Upper lobe of left lung (tissue), 6 donors: ENCODE measurements at regions not wholly inside any gene's neighbourhood (a gene's known extent, or its start where the extent isn't known, plus 50 kb on each side); places are given as distances from the start of the nearest gene placed in this dataset.
A peak's percentile ranks its signal among the peaks of the same experiment; 100 is the strongest.

Experiments used
- ATAC-seq, 2 donors: fragments of 200-7000 bp; cut with Tn5 transposase; one replicate each; pipeline ENCODE4 v1.9.1; 2022; ENCODE audit warnings: mild to moderate bottlenecking in 2 of 2, moderate library complexity in 2 of 2; ENCODE audit not compliant: low FRiP score in 2 of 2
- DNase-seq, 2 donors: peaks; one replicate each; pipeline ENCODE4 v3.0.0-alpha.2; 2019 to 2020
- H3K27ac ChIP-seq, 4 donors: fragments of 200-600 bp; sonication (generic); one replicate each; pipeline ENCODE4 v1.5.1; 2016 to 2019
- H3K27me3 ChIP-seq, 4 donors: fragments of 200-600 bp; sonication (generic); one replicate each; pipeline ENCODE4 v1.5.1; 2017 to 2019
- H3K36me3 ChIP-seq, 4 donors: fragments of 200-600 bp; sonication (generic); one replicate each; pipeline ENCODE4 v1.5.1; 2016 to 2019
- H3K4me1 ChIP-seq, 4 donors: fragments of 200-600 bp; sonication (generic); one replicate each; pipeline ENCODE4 v1.5.1; 2018 to 2019
- H3K4me3 ChIP-seq, 4 donors: fragments of 200-600 bp; sonication (generic); one replicate each; pipeline ENCODE4 v1.5.1; 2017 to 2019; ENCODE audit warnings: mild to moderate bottlenecking in 2 of 4, moderate library complexity in 1 of 4
- H3K9me3 ChIP-seq, 4 donors: fragments of 200-600 bp; sonication (generic); one replicate each; pipeline ENCODE4 v1.5.1; 2018 to 2019
- EP300 ChIP-seq, 4 donors: sonication (generic); formaldehyde crosslinking; IDR thresholded peaks; one replicate each; pipeline ENCODE4 v1.5.1; 2017; ENCODE audit warnings: antibody characterized with exemption in 4 of 4, control low read depth in 2 of 4
- POLR2A ChIP-seq, 4 donors: fragments of 450-650 bp; IDR thresholded peaks; one replicate each; pipeline ENCODE4 v1.5.1; 2016 to 2017; ENCODE audit warnings: antibody characterized with exemption in 4 of 4, mild to moderate bottlenecking in 2 of 4
- POLR2AphosphoS5 ChIP-seq, 2 donors: sonication (generic); formaldehyde crosslinking; IDR thresholded peaks; one replicate each; pipeline ENCODE4 v1.5.1; 2017; ENCODE audit warnings: antibody characterized with exemption in 2 of 2
- WGBS, 2 donors: methylation state at CpG; one replicate each; pipeline ENCODE4 v1.1.5; 2017 to 2018; 5-methylcytosine and 5-hydroxymethylcytosine counted together
- TF ChIP-seq, protein P1 (sequence below), 6 experiments: fragments of 450-650 bp in 4 of 6; fragments of 200-600 bp in 2 of 6; sonication (generic) in 2 of 6; IDR thresholded peaks; one replicate each; pipeline ENCODE4 v1.5.1; 2016 to 2019; ENCODE audit warnings: antibody characterized with exemption in 6 of 6
- donor health status: DM: no; HTN: no; CAD: no; lungs with moderate emphysema.
- donor health status: DM: no; HTN: yes; CAD: no; lungs with severe emphysema.

DNA sequence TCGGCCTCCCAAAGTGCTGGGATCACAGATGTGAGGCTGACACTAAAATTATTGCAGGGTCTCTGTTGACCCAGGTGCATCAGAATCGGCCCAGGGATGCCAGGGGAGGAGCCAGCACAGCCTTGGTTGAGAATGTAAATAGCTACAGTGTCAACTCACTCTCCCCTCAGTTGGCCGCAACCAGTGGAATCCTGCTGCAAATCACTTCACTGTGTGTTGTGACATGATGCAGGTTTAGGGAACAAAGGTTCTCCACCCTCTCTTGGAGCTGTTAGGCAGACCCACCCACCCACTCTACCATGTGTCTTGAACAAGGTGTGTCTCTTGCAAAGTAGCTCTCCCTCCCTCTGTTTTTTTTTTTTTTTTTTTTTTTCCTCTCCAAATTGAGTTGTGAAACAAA is 60.5 kb upstream of the SOD1 start:
- DNase-seq (no peak), ATAC-seq (no peak)
- Histone ChIP-seq H3K4me1 (no peaks in the 10 kb centered on the region), H3K4me3 (no peak overlapping the region), H3K27ac (no peak overlapping the region), H3K36me3 (no peaks in the 10 kb centered on the region), H3K27me3 (no peaks in the 10 kb centered on the region), H3K9me3 (no peaks in the 10 kb centered on the region)
- no peak for TF ChIP-seq EP300 (IDR thresholded peaks at IDR 0.05)
- TF ChIP-seq POLR2A (IDR thresholded peaks at IDR 0.05): no peak
- TF ChIP-seq POLR2AphosphoS5 (IDR thresholded peaks at IDR 0.05): no peak
- TF ChIP-seq, protein P1, sequence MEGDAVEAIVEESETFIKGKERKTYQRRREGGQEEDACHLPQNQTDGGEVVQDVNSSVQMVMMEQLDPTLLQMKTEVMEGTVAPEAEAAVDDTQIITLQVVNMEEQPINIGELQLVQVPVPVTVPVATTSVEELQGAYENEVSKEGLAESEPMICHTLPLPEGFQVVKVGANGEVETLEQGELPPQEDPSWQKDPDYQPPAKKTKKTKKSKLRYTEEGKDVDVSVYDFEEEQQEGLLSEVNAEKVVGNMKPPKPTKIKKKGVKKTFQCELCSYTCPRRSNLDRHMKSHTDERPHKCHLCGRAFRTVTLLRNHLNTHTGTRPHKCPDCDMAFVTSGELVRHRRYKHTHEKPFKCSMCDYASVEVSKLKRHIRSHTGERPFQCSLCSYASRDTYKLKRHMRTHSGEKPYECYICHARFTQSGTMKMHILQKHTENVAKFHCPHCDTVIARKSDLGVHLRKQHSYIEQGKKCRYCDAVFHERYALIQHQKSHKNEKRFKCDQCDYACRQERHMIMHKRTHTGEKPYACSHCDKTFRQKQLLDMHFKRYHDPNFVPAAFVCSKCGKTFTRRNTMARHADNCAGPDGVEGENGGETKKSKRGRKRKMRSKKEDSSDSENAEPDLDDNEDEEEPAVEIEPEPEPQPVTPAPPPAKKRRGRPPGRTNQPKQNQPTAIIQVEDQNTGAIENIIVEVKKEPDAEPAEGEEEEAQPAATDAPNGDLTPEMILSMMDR (IDR thresholded peaks at IDR 0.05): no peak
- WGBS, 2 donors: 48 to 64% methylated on average over 2 to 3 of the region's 3 CpGs

DNA sequence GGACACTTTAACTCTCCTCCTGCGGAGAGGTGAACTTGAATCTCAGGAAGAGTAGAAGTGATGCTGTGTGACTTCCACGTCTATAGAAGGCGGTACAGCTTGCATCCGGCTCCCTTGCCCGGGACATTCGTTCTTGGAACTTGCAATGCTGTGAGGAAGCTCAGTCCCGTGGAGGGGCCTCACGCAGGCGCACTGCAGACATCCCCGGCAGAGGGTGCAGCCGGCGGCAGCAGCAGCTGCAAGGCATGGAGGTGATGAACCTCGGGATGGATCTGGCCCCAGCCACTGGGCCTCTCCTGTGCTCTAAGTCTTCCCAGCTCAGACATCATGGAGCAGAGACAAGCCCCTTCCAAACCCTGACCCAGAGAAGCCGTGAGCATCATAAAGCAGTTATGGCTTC is 61.8 kb upstream of the SOD1 start:
- Histone ChIP-seq H3K27me3 (no peaks in the 10 kb centered on the region), H3K4me3 (no peak overlapping the region), H3K9me3 (no peaks in the 10 kb centered on the region), H3K4me1 (peaks cover 0 to 3% (median 0%) of the 10 kb centered on the region in 4 donors), H3K36me3 (no peaks in the 10 kb centered on the region), H3K27ac (no peak overlapping the region)
- TF ChIP-seq POLR2AphosphoS5 (IDR thresholded peaks at IDR 0.05) (no peak), EP300 (IDR thresholded peaks at IDR 0.05) (no peak), POLR2A (IDR thresholded peaks at IDR 0.05) (no peak)
- TF ChIP-seq, protein P1 (IDR thresholded peaks at IDR 0.05): no peak
- ATAC-seq (no peak), DNase-seq (peak in 1 of 2 donors; percentile 57)
- 91 to 97% methylated on average over 6 to 14 of the region's 14 CpGs for WGBS, 2 donors

DNA sequence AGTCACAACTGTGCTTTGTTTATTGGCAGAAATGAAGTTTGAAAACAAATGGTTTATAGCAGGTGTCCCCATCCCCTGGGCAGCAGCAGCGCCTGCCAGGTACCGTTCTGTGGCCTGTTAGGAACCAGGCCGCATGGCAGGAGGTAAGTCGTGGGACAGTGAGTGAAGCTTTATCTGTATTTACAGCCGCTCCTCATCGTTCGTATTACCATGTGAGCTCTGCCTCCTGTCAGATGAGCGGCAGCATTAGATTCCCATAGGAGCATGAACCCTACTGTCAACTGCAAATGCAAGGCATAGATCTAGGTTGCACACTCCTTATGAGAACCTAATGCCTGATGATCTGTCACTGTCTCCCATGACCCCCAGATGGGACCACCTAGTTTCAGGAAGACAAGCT is 63.4 kb upstream of the SOD1 start:
- Histone ChIP-seq H3K4me3 (no peak overlapping the region), H3K27me3 (no peaks in the 10 kb centered on the region), H3K27ac (no peak overlapping the region), H3K4me1 (peaks cover 0 to 3% (median 0%) of the 10 kb centered on the region in 4 donors), H3K36me3 (no peaks in the 10 kb centered on the region), H3K9me3 (no peaks in the 10 kb centered on the region)
- ATAC-seq: no peak
- WGBS, 2 donors: 94 to 95% methylated on average over 8 of the region's 8 CpGs
- TF ChIP-seq, protein P1 (IDR thresholded peaks at IDR 0.05): no peak
- no peak for TF ChIP-seq EP300 (IDR thresholded peaks at IDR 0.05)
- TF ChIP-seq POLR2AphosphoS5 (IDR thresholded peaks at IDR 0.05): no peak
- TF ChIP-seq POLR2A (IDR thresholded peaks at IDR 0.05): no peak
- peak in 1 of 2 donors; percentile 14 for DNase-seq

DNA sequence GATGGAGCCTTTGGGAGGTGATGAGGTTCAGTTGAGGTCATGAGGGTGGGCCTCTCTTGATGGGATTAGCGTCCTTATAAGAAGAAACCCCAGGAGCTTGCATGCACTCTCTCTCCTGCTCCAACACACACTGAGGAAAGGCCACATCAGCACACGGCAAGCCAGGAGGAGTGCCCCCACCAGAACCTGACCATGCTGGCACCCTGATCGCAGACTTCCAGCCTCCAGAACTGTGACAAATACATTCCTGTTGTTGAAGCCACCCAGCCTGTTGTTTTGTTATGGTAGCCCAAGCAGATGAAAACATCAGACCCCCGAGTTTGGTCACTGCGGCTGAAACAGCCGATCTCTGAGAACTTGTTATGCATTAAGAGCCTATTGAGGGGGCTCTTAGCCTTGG is 64.8 kb upstream of the SOD1 start:
- Histone ChIP-seq H3K4me1 (peaks cover 0 to 3% (median 0%) of the 10 kb centered on the region in 4 donors), H3K4me3 (no peak overlapping the region), H3K36me3 (no peaks in the 10 kb centered on the region), H3K27me3 (no peaks in the 10 kb centered on the region), H3K9me3 (no peaks in the 10 kb centered on the region), H3K27ac (no peak overlapping the region)
- no peak for DNase-seq
- no peak for ATAC-seq
- WGBS, 2 donors: 79 to 86% methylated on average over 6 of the region's 6 CpGs
- TF ChIP-seq EP300 (IDR thresholded peaks at IDR 0.05) (no peak), POLR2AphosphoS5 (IDR thresholded peaks at IDR 0.05) (no peak), POLR2A (IDR thresholded peaks at IDR 0.05) (no peak)
- TF ChIP-seq, protein P1 (IDR thresholded peaks at IDR 0.05): no peak

DNA sequence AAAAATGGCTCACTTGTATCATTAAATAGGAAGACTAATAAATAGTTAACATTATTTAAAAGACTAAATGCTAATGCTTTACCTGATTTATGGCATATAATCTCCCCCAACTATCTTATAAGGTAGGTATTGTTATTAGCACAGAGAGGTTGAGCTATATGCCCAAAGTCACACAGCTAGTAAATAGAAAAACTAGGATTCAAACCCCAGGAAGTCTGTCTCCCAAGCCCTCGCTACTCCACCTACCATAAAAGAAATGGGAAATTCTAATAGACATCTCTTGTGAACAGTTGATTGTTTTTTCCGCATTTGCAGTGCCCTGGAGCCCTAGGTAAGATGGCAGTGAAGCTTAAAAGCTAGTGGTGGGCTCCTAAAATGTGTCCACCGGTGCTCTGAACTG is 65.2 kb upstream of the SOD1 start:
- ATAC-seq (no peak), DNase-seq (no peak)
- TF ChIP-seq, protein P1 (IDR thresholded peaks at IDR 0.05): no peak
- TF ChIP-seq POLR2A (IDR thresholded peaks at IDR 0.05): no peak
- no peak for TF ChIP-seq EP300 (IDR thresholded peaks at IDR 0.05)
- TF ChIP-seq POLR2AphosphoS5 (IDR thresholded peaks at IDR 0.05): no peak
- H3K4me3 ChIP-seq: no peak overlapping the region
- no peak overlapping the region for H3K27ac ChIP-seq
- peaks cover 0 to 3% (median 0%) of the 10 kb centered on the region in 4 donors for H3K4me1 ChIP-seq
- no peaks in the 10 kb centered on the region for H3K9me3 ChIP-seq
- no peaks in the 10 kb centered on the region for H3K36me3 ChIP-seq
- 95 to 97% methylated on average over 3 of the region's 3 CpGs for WGBS, 2 donors
- no peaks in the 10 kb centered on the region for H3K27me3 ChIP-seq
